Heart right ventricle (tissue), 16 donors: ENCODE measurements at regions not wholly inside any gene's neighbourhood (a gene's known extent, or its start where the extent isn't known, plus 50 kb on each side); places are given as distances from the start of the nearest gene placed in this dataset.

ENCODE experiments used
- ATAC-seq, 8 donors: fragments of 200-7000 bp; cut with Tn5 transposase; one replicate each; pipeline ENCODE4 v1.9.1; 2020; ENCODE audit warnings: mild to moderate bottlenecking in 8 of 8, moderate library complexity in 8 of 8, moderate number of reproducible peaks in 1 of 8
- DNase-seq, 2 donors: peaks; one replicate each; pipeline ENCODE4 v3.0.0-alpha.2; 2020
- H3K27ac ChIP-seq, 10 donors: fragments of 200-600 bp; sonication (generic) in 2 of 10; one replicate each; pipeline versions ENCODE4 v1.5.0 to v1.8.0; 2020 to 2022; ENCODE audit warnings: mild to moderate bottlenecking in 3 of 10
- H3K27me3 ChIP-seq, 7 donors: fragments of 200-600 bp; one replicate each; pipeline ENCODE4 v1.8.0; 2021 to 2022; ENCODE audit warnings: mild to moderate bottlenecking in 2 of 7
- H3K36me3 ChIP-seq, 9 donors: fragments of 200-600 bp; sonication (generic) in 1 of 9; one replicate each; pipeline versions ENCODE4 v1.5.0 to v1.8.0; 2020 to 2022; ENCODE audit warnings: mild to moderate bottlenecking in 2 of 9
- H3K4me1 ChIP-seq, 9 donors: fragments of 200-600 bp; sonication (generic) in 1 of 9; one replicate each; pipeline versions ENCODE4 v1.5.0 to v1.8.0; 2020 to 2022; ENCODE audit warnings: mild to moderate bottlenecking in 4 of 9
- H3K4me3 ChIP-seq, 10 donors: fragments of 200-600 bp; sonication (generic) in 2 of 10; one replicate each; pipeline versions ENCODE4 v1.5.0 to v1.8.0; 2020 to 2022; ENCODE audit warnings: mild to moderate bottlenecking in 7 of 10, moderate library complexity in 2 of 10
- H3K9me3 ChIP-seq, 11 donors: fragments of 200-600 bp in 10 of 11; sonication (generic) in 2 of 11; one replicate each; pipeline versions ENCODE4 v1.5.0 to v1.8.0; 2013 to 2022; ENCODE audit warnings: mild to moderate bottlenecking in 2 of 11, control low read depth in 1 of 11, moderate library complexity in 1 of 11
- WGBS, 2 donors: extraction: QIAGEN DNeasy Blood & Tissue Kit; methylation state at CpG; one replicate each; pipeline ENCODE4 v1.1.7; 2013; ENCODE audit warnings: inconsistent platforms in 1 of 2; 5-methylcytosine and 5-hydroxymethylcytosine counted together
- intact Hi-C, 10 donors: fragments of 100-400 bp; cut with DNase I; formaldehyde crosslinking; loops; one replicate each; pipeline versions ENCODE4 v1.11.1 to v1.14.2; 2022
- TF ChIP-seq, protein P1 (sequence below), 9 donors: fragments of 200-600 bp; sonication (generic) in 2 of 9; IDR thresholded peaks; one replicate each; pipeline versions ENCODE4 v1.5.0 to v1.8.0; 2021 to 2022; ENCODE audit warnings: antibody characterized with exemption in 9 of 9, mild to moderate bottlenecking in 5 of 9, moderate library complexity in 1 of 9
- donor health status: Arrhythmogenic right ventricular cardiomyopathy.
- donor health status: ischemic (EF 13 %, LVEDD 7.1; RV severe dilation, severe dysfunction).
- donor health status: healthy with polysubstance abuse.
- donor health status: DM: no; HTN: yes; CAD: no.
- donor health status: DM: no; HTN: no; CAD: no.
- donor health status: ischemic (EF 25% LVEDD 6.9; RV normal size, moderate dysfunction).
- donor health status: ischemic (EF 25% LVEDD 5.7; RV mildly dilated, moderate dysfunction).
- donor health status: healthy.
- donor health status: DM: yes; HTN: yes; CAD: no.
- donor health status: Ischemic cardiomyopathy.
- donor health status: ischemic (EF 35%, LVEDD 5.7; RV mildly dilated, moderate dysfunction).
- donor health status: nonischemic (EF 11% LVEDD 7.7; RV severe dilation, severe dysfunction).
- donor health status: DM: yes; HTN: yes; CAD: no.
- donor health status: PGD.
- donor health status: ischemic (EF 29% LVEDD 5.4; RV normal size, mild dysfunction).
- donor health status: nonischemic (EF 23%, LVEDD 6.1; RV moderate dilation, normal function).

DNA sequence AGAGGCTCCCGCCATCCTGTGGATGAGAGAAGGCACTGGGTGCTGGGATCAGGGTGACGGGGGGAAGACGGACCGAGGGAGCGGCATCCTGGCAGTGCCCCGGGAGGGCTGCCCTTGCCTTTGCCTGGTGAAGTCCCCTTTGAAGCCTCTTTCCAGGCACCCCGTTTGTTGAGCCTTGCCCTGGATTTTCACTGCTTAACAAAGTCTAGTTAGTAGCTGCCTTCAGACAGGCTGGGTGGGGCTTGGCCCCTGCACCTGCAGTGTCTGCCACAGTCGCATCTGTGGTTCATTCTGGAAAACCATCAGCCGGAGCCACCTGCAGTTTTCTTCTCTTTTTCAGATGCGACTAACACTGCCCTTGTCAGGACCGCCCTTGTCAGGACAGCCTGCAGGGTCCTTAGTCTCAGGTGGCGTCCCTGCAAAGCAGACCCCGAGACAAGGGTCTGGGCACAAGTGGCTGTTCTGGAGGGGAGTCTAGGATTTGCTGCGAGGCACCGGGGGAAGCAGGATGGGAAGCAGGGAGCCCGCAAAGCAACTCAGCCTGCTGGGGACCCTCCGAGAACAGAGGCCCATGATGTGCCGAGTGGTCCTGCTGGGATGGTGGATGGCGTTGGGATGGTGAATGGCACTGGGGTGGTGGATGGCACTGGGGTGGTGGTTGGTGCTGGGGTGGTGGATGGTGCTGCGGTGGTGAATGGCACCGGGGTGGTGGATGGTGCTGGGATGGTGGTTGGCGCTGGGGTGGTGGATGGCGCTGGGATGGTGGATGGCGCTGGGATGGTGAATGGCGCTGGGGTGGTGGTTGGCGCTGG, 147.9 kb upstream of the COL5A1 start:
- Histone ChIP-seq H3K27me3 (peaks cover 0 to 53% (median 20%) of the 10 kb centered on the region in 7 donors), H3K36me3 (no peaks in the 10 kb centered on the region), H3K27ac (peak overlapping the region in 1 of 10 donors; percentile 44), H3K4me1 (peaks cover 0 to 29% (median 4%) of the 10 kb centered on the region in 9 donors), H3K9me3 (no peaks in the 10 kb centered on the region), H3K4me3 (no peak overlapping the region)
- ATAC-seq = peak in 1 of 8 donors; percentile 2
- TF ChIP-seq, protein P1, sequence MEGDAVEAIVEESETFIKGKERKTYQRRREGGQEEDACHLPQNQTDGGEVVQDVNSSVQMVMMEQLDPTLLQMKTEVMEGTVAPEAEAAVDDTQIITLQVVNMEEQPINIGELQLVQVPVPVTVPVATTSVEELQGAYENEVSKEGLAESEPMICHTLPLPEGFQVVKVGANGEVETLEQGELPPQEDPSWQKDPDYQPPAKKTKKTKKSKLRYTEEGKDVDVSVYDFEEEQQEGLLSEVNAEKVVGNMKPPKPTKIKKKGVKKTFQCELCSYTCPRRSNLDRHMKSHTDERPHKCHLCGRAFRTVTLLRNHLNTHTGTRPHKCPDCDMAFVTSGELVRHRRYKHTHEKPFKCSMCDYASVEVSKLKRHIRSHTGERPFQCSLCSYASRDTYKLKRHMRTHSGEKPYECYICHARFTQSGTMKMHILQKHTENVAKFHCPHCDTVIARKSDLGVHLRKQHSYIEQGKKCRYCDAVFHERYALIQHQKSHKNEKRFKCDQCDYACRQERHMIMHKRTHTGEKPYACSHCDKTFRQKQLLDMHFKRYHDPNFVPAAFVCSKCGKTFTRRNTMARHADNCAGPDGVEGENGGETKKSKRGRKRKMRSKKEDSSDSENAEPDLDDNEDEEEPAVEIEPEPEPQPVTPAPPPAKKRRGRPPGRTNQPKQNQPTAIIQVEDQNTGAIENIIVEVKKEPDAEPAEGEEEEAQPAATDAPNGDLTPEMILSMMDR (IDR thresholded peaks at IDR 0.05) = no peak
- 82 to 87% methylated on average over 26 of the region's 26 CpGs for WGBS, 2 donors
- intact Hi-C loops = loop anchor here in 2 of 10 donors (5.0 to 10.0 kb wide), 2 partner anchors 34 to 51 kb away; no protein-coding TSS in a partner anchor
- DNase-seq = no peak

DNA sequence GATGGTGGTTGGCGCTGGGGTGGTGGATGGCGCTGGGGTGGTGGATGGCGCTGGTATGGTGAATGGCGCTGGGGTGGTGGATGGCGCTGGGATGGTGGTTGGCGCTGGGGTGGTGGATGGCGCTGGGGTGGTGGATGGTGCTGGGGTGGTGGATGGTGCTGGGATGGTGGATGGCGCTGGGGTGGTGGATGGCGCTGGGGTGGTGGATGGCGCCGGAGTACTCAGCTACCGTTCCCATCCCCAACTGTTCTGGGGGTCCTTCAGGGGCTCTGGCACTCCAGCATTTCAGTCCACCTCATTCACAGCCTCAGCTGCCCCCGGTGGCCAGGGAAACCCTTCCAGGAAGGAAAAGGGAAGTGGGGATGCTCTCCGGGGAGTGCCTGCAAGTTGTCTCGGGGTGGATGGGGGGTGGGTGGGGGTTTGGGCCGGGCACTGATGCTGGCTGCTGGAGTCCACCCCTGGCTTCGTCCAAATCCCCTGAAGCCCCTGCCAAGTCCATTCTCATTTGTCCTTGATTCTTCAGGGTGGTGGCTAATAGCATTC, 147.3 kb upstream of the COL5A1 start:
- TF ChIP-seq, protein P1 (IDR thresholded peaks at IDR 0.05) = no peak
- intact Hi-C loops = loop anchor here in 2 of 10 donors (5.0 to 10.0 kb wide), 2 partner anchors 33 to 50 kb away; no protein-coding TSS in a partner anchor
- WGBS, 2 donors = 72 to 74% methylated on average over 16 to 17 of the region's 17 CpGs
- H3K36me3 ChIP-seq = no peaks in the 10 kb centered on the region
- ATAC-seq = no peak
- H3K27ac ChIP-seq = no peak overlapping the region
- H3K27me3 ChIP-seq = peaks cover 0 to 49% (median 20%) of the 10 kb centered on the region in 7 donors
- no peak overlapping the region for H3K4me3 ChIP-seq
- no peaks in the 10 kb centered on the region for H3K9me3 ChIP-seq
- peaks cover 0 to 23% (median 4%) of the 10 kb centered on the region in 9 donors for H3K4me1 ChIP-seq
- no peak for DNase-seq

DNA sequence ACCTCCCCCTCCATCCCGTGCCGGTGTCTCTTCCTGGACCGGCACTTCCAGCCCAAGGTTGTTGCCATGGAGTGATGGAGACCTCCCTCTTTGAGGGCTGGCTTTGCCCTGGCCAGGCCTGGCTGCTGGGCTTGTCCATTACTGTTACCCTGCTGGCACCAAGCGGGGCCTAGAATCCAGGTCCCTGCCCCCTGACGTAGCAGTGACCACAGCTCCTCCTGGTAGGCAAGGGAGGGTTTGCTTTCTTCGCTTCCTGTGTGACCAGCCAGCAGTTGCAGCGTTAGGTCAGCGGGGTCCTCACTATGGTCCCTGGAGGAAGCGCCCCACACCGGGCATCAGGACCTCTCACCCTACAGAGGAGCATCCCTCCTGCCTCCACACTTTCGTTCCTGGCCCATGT, 146.7 kb upstream of the COL5A1 start:
- TF ChIP-seq, protein P1 (IDR thresholded peaks at IDR 0.05) = no peak
- DNase-seq = no peak
- H3K4me1 ChIP-seq = peaks cover 0 to 23% (median 4%) of the 10 kb centered on the region in 9 donors
- H3K27me3 ChIP-seq = peaks cover 0 to 49% (median 20%) of the 10 kb centered on the region in 7 donors
- H3K9me3 ChIP-seq = no peaks in the 10 kb centered on the region
- intact Hi-C loops = loop anchor here in 2 of 10 donors (5.0 to 10.0 kb wide), 2 partner anchors 32 to 50 kb away; no protein-coding TSS in a partner anchor
- no peak overlapping the region for H3K4me3 ChIP-seq
- ATAC-seq = no peak
- no peaks in the 10 kb centered on the region for H3K36me3 ChIP-seq
- WGBS, 2 donors = 79 to 82% methylated on average over 11 of the region's 11 CpGs
- H3K27ac ChIP-seq = no peak overlapping the region

DNA sequence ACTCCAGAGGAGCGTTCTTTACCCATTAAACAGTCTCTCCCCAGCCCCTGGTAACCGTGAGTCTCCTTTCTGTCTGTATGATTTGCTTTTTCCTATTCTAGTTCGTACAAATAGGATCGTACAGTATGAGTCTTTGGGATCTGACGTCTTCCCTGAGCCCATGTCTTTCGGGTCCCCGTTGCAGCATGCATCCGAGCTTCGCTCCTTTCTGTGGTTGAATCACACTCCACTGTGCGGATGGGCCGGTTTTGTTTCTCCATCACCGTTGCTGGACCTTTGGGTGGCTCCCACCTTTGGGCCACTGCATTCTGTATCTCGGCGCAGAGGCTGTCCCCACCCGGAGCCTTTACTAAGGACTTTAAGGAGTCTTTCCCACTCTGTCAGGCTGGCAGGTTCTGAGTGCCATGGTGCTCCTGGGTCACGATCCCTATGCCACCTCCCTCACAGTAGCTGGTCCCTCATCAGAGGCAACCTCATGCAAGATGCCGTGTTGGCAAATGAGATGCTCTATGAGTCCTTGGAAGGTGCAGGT, 145.7 kb upstream of the COL5A1 start:
- Histone ChIP-seq H3K27me3 (peaks cover 0 to 50% (median 23%) of the 10 kb centered on the region in 7 donors), H3K36me3 (no peaks in the 10 kb centered on the region), H3K4me3 (no peak overlapping the region), H3K27ac (no peak overlapping the region), H3K4me1 (peaks cover 0 to 23% (median 4%) of the 10 kb centered on the region in 9 donors), H3K9me3 (no peaks in the 10 kb centered on the region)
- DNase-seq = no peak
- 89% methylated on average over 17 of the region's 17 CpGs for WGBS, 2 donors
- TF ChIP-seq, protein P1 (IDR thresholded peaks at IDR 0.05) = no peak
- intact Hi-C loops = loop anchor here in 1 of 10 donors (10.0 kb wide), 1 partner anchor 49 kb away; no protein-coding TSS in a partner anchor
- no peak for ATAC-seq
